PC-3 (cell line): ENCODE measurements at regions not wholly inside any gene's neighbourhood (a gene's known extent, or its start where the extent isn't known, plus 50 kb on each side); places are given as distances from the start of the nearest gene placed in this dataset.

Experiments
- CTCF ChIP-seq: fragments of 300-600 bp; sonication (generic); conservative IDR thresholded peaks from 2 replicates; pipeline ENCODE4 v1.5.1; 2017; ENCODE audit warnings: antibody characterized with exemption, low read depth, mild to moderate bottlenecking, low read length
- EZH2 ChIP-seq: fragments of 300-600 bp; sonication (generic); IDR thresholded peaks from one replicate; pipeline ENCODE4 v1.6.1; 2017; ENCODE audit warnings: antibody characterized with exemption, mild to moderate bottlenecking, low read length; ENCODE audit not compliant: unreplicated experiment

- no peak for TF ChIP-seq EZH2
- TF ChIP-seq CTCF = no peak
These were observed 127.5 kb upstream of the ESR1 start for GRCh38 chr6:151679941-151680340.
